Right cardiac atrium (tissue), 5 donors: ENCODE measurements at regions not wholly inside any gene's neighbourhood (a gene's known extent, or its start where the extent isn't known, plus 50 kb on each side); places are given as distances from the start of the nearest gene placed in this dataset.
"Not testable (repeated sequence)": the region's sequence is repeated elsewhere in the genome, so short reads cannot be mapped to it uniquely, and the experiment has no call there.

ENCODE experiments used
- ATAC-seq, 2 donors: fragments of 200-7000 bp; cut with Tn5 transposase; one replicate each; pipeline versions ENCODE4 v1.8.0 to v1.9.1; 2020; ENCODE audit warnings: moderate library complexity in 2 of 2, mild to moderate bottlenecking in 1 of 2
- DNase-seq, 3 donors: peaks; one replicate each; pipeline ENCODE4 v3.0.0-alpha.2; 2020
- H3K27ac ChIP-seq: one replicate; pipeline ENCODE4 v1.5.1; 2013; ENCODE audit warnings: mild to moderate bottlenecking, low read length, control low read depth, moderate library complexity
- H3K27me3 ChIP-seq: one replicate; pipeline ENCODE4 v1.6.1; 2013; ENCODE audit not compliant: control insufficient read depth, insufficient read depth
- H3K4me1 ChIP-seq: one replicate; pipeline ENCODE4 v1.6.1; 2013; ENCODE audit warnings: low read length; ENCODE audit not compliant: control insufficient read depth, insufficient read depth
- H3K4me3 ChIP-seq: one replicate; pipeline ENCODE4 v1.5.1; 2013; ENCODE audit warnings: low read length, control low read depth
- H3K9me3 ChIP-seq: one replicate; pipeline ENCODE4 v1.6.1; 2013; ENCODE audit warnings: low read length; ENCODE audit not compliant: control insufficient read depth
- WGBS: extraction: QIAGEN DNeasy Blood & Tissue Kit; methylation state at CpG from one replicate; pipeline ENCODE4 v1.1.7; 2013; 5-methylcytosine and 5-hydroxymethylcytosine counted together
- intact Hi-C, 4 donors: fragments of 100-400 bp; cut with DNase I; formaldehyde crosslinking; loops; one replicate each; pipeline versions ENCODE4 v1.11.0 to v1.14.0; 2022 to 2023
- donor health status: healthy with polysubstance abuse.
- donor health status: DM: no; HTN: yes; CAD: no.
- donor health status: DM: no; HTN: no; CAD: no.
- donor health status: DM: no; HTN: yes; CAD: no; lungs with severe emphysema.
- donor health status: DM: yes; HTN: yes; CAD: no.

GRCh38 chr5:109560554-109560953, 129.2 kb upstream of the MAN2A1 start:
- Histone ChIP-seq H3K9me3 (no peaks in the 10 kb centered on the region), H3K27ac (no peak overlapping the region), H3K27me3 (no peaks in the 10 kb centered on the region), H3K4me1 (no peaks in the 10 kb centered on the region), H3K4me3 (no peak overlapping the region)
- WGBS = 85% methylated on average over 7 of the region's 7 CpGs
- DNase-seq (no peak), ATAC-seq (no peak)
- intact Hi-C loops = no loop called here

GRCh38 chr5:109558952-109559351, 130.8 kb upstream of the MAN2A1 start:
- Histone ChIP-seq H3K27ac (no peak overlapping the region), H3K27me3 (no peaks in the 10 kb centered on the region), H3K4me3 (no peak overlapping the region), H3K9me3 (no peaks in the 10 kb centered on the region), H3K4me1 (no peaks in the 10 kb centered on the region)
- intact Hi-C loops = no loop called here
- WGBS = 92% methylated on average over 2 of the region's 2 CpGs
- ATAC-seq = no peak
- DNase-seq = no peak

GRCh38 chr5:109558364-109558763, 131.4 kb upstream of the MAN2A1 start:
- Histone ChIP-seq H3K27ac (no peak overlapping the region), H3K27me3 (no peaks in the 10 kb centered on the region), H3K9me3 (no peaks in the 10 kb centered on the region), H3K4me1 (no peaks in the 10 kb centered on the region), H3K4me3 (no peak overlapping the region)
- 86% methylated on average over 3 of the region's 3 CpGs for WGBS
- DNase-seq = no peak
- ATAC-seq = no peak
- intact Hi-C loops = no loop called here

GRCh38 chr5:109553846-109554245, 135.9 kb upstream of the MAN2A1 start:
- no peak overlapping the region for H3K4me3 ChIP-seq
- ATAC-seq (no peak), DNase-seq (no peak)
- WGBS = 95% methylated on average over 1 of the region's 1 CpG
- no peaks in the 10 kb centered on the region for H3K4me1 ChIP-seq
- H3K9me3 ChIP-seq = no peaks in the 10 kb centered on the region
- intact Hi-C loops = no loop called here
- H3K27ac ChIP-seq = no peak overlapping the region
- no peaks in the 10 kb centered on the region for H3K27me3 ChIP-seq

- WGBS = 94% methylated on average over 4 of the region's 4 CpGs
- H3K27ac ChIP-seq, H3K4me1 ChIP-seq, ATAC-seq, DNase-seq, intact Hi-C loops, H3K4me3 ChIP-seq, H3K27me3 ChIP-seq, H3K9me3 ChIP-seq: not testable (repeated sequence)
Measured at GRCh38 chr5:109551234-109551633, 138.5 kb upstream of the MAN2A1 start.

GRCh38 chr5:109550077-109550476, 139.7 kb upstream of the MAN2A1 start:
- DNase-seq = no peak
- intact Hi-C loops = no loop called here
- Histone ChIP-seq H3K4me1 (no peaks in the 10 kb centered on the region), H3K4me3 (no peak overlapping the region), H3K27ac (no peak overlapping the region), H3K9me3 (no peaks in the 10 kb centered on the region), H3K27me3 (no peaks in the 10 kb centered on the region)
- 84% methylated on average over 1 of the region's 1 CpG for WGBS
- no peak for ATAC-seq

GRCh38 chr5:109546461-109546860, 136.7 kb upstream of the PJA2 start:
- intact Hi-C loops = no loop called here
- no peak for DNase-seq
- Histone ChIP-seq H3K9me3 (no peaks in the 10 kb centered on the region), H3K27ac (no peak overlapping the region), H3K27me3 (no peaks in the 10 kb centered on the region), H3K4me3 (no peak overlapping the region), H3K4me1 (no peaks in the 10 kb centered on the region)
- ATAC-seq = no peak

GRCh38 chr5:109544873-109545272, 135.1 kb upstream of the PJA2 start:
- H3K4me3 ChIP-seq, DNase-seq, ATAC-seq, H3K4me1 ChIP-seq, H3K9me3 ChIP-seq, H3K27ac ChIP-seq, intact Hi-C loops, H3K27me3 ChIP-seq: not testable (repeated sequence)
- 60% methylated on average over 1 of the region's 1 CpG for WGBS

GRCh38 chr5:109538692-109539091, 128.9 kb upstream of the PJA2 start:
- DNase-seq, intact Hi-C loops, H3K4me3 ChIP-seq, H3K9me3 ChIP-seq, ATAC-seq, H3K27ac ChIP-seq, H3K27me3 ChIP-seq, H3K4me1 ChIP-seq: not testable (repeated sequence)
- 87% methylated on average over 1 of the region's 1 CpG for WGBS

- intact Hi-C loops, H3K4me1 ChIP-seq, DNase-seq, H3K27ac ChIP-seq, H3K9me3 ChIP-seq, ATAC-seq, H3K27me3 ChIP-seq, H3K4me3 ChIP-seq: not testable (repeated sequence)
- WGBS = 94% methylated on average over 3 of the region's 4 CpGs
Measured at GRCh38 chr5:109535090-109535489, 125.3 kb upstream of the PJA2 start.

GRCh38 chr5:109533751-109534272, 124.0 kb upstream of the PJA2 start:
- no peaks in the 10 kb centered on the region for H3K4me1 ChIP-seq
- intact Hi-C loops = no loop called here
- no peaks in the 10 kb centered on the region for H3K27me3 ChIP-seq
- DNase-seq = no peak
- no peaks in the 10 kb centered on the region for H3K9me3 ChIP-seq
- no peak overlapping the region for H3K27ac ChIP-seq
- no peak for ATAC-seq
- H3K4me3 ChIP-seq = no peak overlapping the region
- WGBS = 42% methylated on average over 4 of the region's 4 CpGs

- Histone ChIP-seq H3K27me3 (no peaks in the 10 kb centered on the region), H3K27ac (no peak overlapping the region), H3K4me3 (no peak overlapping the region), H3K4me1 (no peaks in the 10 kb centered on the region), H3K9me3 (no peaks in the 10 kb centered on the region)
- WGBS = 60% methylated on average over 2 of the region's 2 CpGs
- intact Hi-C loops = no loop called here
- ATAC-seq (no peak), DNase-seq (no peak)
Measured at GRCh38 chr5:109532773-109533364, 123.1 kb upstream of the PJA2 start.
